ENCODE measurements at regions not wholly inside any gene's neighbourhood (a gene's known extent, or its start where the extent isn't known, plus 50 kb on each side); places are given as distances from the start of the nearest gene placed in this dataset.

- no peaks in the 10 kb centered on the region for H3K4me1 ChIP-seq
Observed at GRCh38 chr13:103331924-103332323, 265.7 kb upstream of the SLC10A2 start.

GRCh38 chr13:103328899-103329298 is 262.7 kb upstream of the SLC10A2 start:
- intact Hi-C loops (cut with DNase I): no loop called here
- no peak overlapping the region for H3K4me3 ChIP-seq
- DNase-seq (ENCODE audit: low spot score in 2 of 2): no peak
- no peaks in the 10 kb centered on the region for H3K4me1 ChIP-seq
- no peak overlapping the region for H3K27ac ChIP-seq
- H3K36me3 ChIP-seq: no peaks in the 10 kb centered on the region
- H3K9me3 ChIP-seq: no peaks in the 10 kb centered on the region
- TF ChIP-seq CTCF (IDR thresholded peaks at IDR 0.05): no peak
- no peaks in the 10 kb centered on the region for H3K27me3 ChIP-seq

More at GRCh38 chr13:103331924-103332323, 265.7 kb upstream of the SLC10A2 start:
- no peak for DNase-seq (ENCODE audit: low spot score in 2 of 2)
- H3K27ac ChIP-seq: no peak overlapping the region
- no peaks in the 10 kb centered on the region for H3K9me3 ChIP-seq
- no peak overlapping the region for H3K4me3 ChIP-seq
- TF ChIP-seq CTCF (IDR thresholded peaks at IDR 0.05): no peak
- H3K27me3 ChIP-seq: no peaks in the 10 kb centered on the region
- intact Hi-C loops (cut with DNase I): no loop called here
- H3K36me3 ChIP-seq: no peaks in the 10 kb centered on the region

DNA sequence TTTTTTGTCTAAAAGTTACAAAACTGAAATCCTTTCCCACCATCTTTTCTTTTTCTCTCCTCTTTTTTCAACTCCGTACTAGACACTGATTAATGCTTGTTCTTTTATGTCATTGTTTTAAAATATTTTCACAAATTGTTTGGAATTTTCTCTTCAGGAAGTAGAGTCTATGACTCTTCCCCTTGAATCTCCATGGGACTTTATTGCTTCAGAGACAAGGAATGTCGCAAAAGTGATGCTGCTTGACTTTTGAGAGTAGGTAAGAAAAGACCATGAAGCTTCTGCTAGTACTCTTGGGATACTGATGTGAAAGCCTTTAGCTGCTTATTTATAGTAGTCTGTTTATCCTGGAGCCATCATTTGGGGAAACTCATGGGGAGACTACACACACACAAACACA is 260.1 kb upstream of the SLC10A2 start:
- no peak overlapping the region for H3K4me3 ChIP-seq
- DNase-seq (ENCODE audit: low spot score in 2 of 2): no peak
- no peaks in the 10 kb centered on the region for H3K9me3 ChIP-seq
- TF ChIP-seq CTCF (IDR thresholded peaks at IDR 0.05): no peak
- H3K27me3 ChIP-seq: no peaks in the 10 kb centered on the region
- H3K4me1 ChIP-seq: no peaks in the 10 kb centered on the region
- H3K27ac ChIP-seq: no peak overlapping the region
- H3K36me3 ChIP-seq: no peaks in the 10 kb centered on the region
- intact Hi-C loops (cut with DNase I): no loop called here

DNA sequence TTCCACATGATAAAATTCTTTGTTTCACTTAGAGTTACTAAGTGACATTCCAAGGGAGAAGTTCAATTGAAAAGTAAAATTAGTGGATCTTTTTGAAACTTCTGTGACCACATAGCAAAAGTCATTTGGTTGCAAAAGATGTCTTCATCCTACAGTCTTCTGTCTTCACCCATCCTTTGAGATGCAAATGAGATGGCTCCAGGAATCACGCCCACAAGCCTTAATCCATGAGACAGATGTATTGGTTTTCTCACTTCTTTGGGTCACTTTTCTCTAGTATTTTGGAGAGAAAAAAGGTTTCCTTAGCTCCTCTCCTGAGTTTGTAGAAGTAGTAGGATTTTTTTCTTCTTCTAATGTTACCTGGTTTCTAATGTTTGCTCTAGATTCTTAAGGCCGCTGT is 259.5 kb upstream of the SLC10A2 start:
- TF ChIP-seq CTCF (IDR thresholded peaks at IDR 0.05): no peak
- no peak overlapping the region for H3K4me3 ChIP-seq
- no peak overlapping the region for H3K27ac ChIP-seq
- H3K9me3 ChIP-seq: no peaks in the 10 kb centered on the region
- no peaks in the 10 kb centered on the region for H3K36me3 ChIP-seq
- intact Hi-C loops (cut with DNase I): no loop called here
- DNase-seq (ENCODE audit: low spot score in 2 of 2): no peak
- H3K27me3 ChIP-seq: no peaks in the 10 kb centered on the region
- no peaks in the 10 kb centered on the region for H3K4me1 ChIP-seq

DNA sequence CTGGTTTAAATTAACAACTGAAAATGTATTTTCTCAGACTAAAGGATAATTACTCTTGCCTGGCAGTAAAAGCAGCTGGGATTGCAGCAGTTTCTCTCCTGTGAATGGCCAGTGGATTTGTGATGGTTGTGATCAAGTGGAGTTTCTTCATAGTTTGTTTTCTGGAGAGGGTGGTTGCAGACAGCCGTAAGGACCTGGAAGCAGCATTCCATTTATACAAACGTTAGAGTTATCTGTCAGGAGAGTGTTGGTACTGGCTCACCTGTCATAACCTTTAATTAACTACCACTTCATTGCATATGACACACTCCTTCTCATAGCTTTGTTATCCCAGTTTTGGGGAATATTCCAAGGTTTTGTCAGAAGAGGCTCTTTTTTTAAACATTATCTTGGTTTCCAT is 258.4 kb upstream of the SLC10A2 start:
- Histone ChIP-seq H3K4me3 (no peak overlapping the region), H3K27me3 (no peaks in the 10 kb centered on the region), H3K36me3 (no peaks in the 10 kb centered on the region), H3K9me3 (no peaks in the 10 kb centered on the region), H3K27ac (no peak overlapping the region), H3K4me1 (no peaks in the 10 kb centered on the region)
- no peak for DNase-seq (ENCODE audit: low spot score in 2 of 2)
- intact Hi-C loops (cut with DNase I): no loop called here
- no peak for TF ChIP-seq CTCF (IDR thresholded peaks at IDR 0.05)

- H3K4me3 ChIP-seq: no peak overlapping the region
- H3K27me3 ChIP-seq: no peaks in the 10 kb centered on the region
- TF ChIP-seq CTCF (IDR thresholded peaks at IDR 0.05): no peak
- no peaks in the 10 kb centered on the region for H3K36me3 ChIP-seq
- intact Hi-C loops (cut with DNase I): no loop called here
- no peaks in the 10 kb centered on the region for H3K9me3 ChIP-seq
- no peak overlapping the region for H3K27ac ChIP-seq
- no peak for DNase-seq (ENCODE audit: low spot score in 2 of 2)
- no peaks in the 10 kb centered on the region for H3K4me1 ChIP-seq
Observed at GRCh38 chr13:103315711-103316110, 249.5 kb upstream of the SLC10A2 start.

All from ascending aorta (tissue), 2 donors.